Heart left ventricle (tissue), 13 donors: ENCODE measurements at regions not wholly inside any gene's neighbourhood (a gene's known extent, or its start where the extent isn't known, plus 50 kb on each side); places are given as distances from the start of the nearest gene placed in this dataset.

Experiments
- CTCF ChIP-seq, 12 donors: fragments of 200-600 bp; sonication (generic) in 4 of 12; IDR thresholded peaks; one replicate each; pipeline versions ENCODE4 v1.5.0 to v1.8.0; 2018 to 2022; ENCODE audit warnings: antibody characterized with exemption in 12 of 12, mild to moderate bottlenecking in 5 of 12
- POLR2A ChIP-seq, 2 donors: fragments of 450-650 bp; IDR thresholded peaks; one replicate each; pipeline ENCODE4 v1.6.1; 2017; ENCODE audit warnings: antibody characterized with exemption in 2 of 2, mild to moderate bottlenecking in 2 of 2, moderate library complexity in 2 of 2
- donor health status: ischemic (EF 13 %, LVEDD 7.1; RV severe dilation, severe dysfunction).
- donor health status: DM: no; HTN: yes; CAD: no.
- donor health status: DM: no; HTN: no; CAD: no.
- donor health status: ischemic (EF 25% LVEDD 6.9; RV normal size, moderate dysfunction).
- donor health status: ischemic (EF 25% LVEDD 5.7; RV mildly dilated, moderate dysfunction).
- donor health status: ischemic (EF 35%, LVEDD 5.7; RV mildly dilated, moderate dysfunction).
- donor health status: nonischemic (EF 11% LVEDD 7.7; RV severe dilation, severe dysfunction).
- donor health status: DM: yes; HTN: yes; CAD: no.
- donor health status: PGD.
- donor health status: ischemic (EF 29% LVEDD 5.4; RV normal size, mild dysfunction).
- donor health status: nonischemic (EF 23%, LVEDD 6.1; RV moderate dilation, normal function).

DNA sequence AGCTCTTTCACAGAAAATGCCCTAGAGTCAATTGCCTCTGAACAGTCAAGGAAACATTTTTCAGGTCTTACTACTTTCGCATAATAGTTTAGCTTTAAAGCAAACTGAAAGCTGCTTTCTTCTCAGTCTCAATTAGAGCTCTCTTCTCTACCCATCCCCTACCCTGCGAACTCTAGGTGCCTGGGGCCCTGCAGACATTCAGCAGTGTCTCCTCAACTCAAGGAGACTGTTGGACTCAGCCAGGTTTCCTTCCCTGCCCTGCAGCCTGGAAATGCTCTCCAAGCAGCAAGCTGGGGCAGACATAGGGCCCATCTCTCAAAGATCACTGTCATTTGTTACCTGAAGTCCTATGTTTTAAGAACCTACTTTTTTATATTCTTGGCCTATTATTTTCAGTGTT lies 312.5 kb upstream of the PRICKLE1 start:
- no peak for TF ChIP-seq CTCF (IDR thresholded peaks at IDR 0.05)
- TF ChIP-seq POLR2A (IDR thresholded peaks at IDR 0.05) = no peak
